ENCODE measurements at regions not wholly inside any gene's neighbourhood (a gene's known extent, or its start where the extent isn't known, plus 50 kb on each side); places are given as distances from the start of the nearest gene placed in this dataset.
A peak's percentile ranks its signal among the peaks of the same experiment; 100 is the strongest.

DNA sequence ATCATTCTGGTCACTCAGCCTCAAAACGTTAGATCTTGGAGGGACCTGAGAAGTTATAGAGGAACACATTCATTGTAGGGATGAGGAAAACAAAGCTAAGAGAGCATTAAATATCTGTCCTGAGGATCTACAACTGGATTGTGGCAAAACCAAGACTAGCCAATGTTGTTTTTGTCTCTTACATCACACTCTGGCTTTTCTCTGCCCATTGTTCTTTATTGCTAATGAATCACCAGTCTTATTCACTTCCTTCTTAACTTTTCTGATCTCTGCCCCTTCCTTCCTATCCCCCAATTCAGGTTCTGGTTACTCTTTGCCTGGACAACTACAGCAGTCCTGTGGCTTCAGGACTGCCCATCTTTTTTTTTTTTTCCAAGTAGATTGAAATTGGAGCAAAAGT, 57.0 kb upstream of the PREP start:
- H3K4me3 ChIP-seq (ENCODE audit: control insufficient read depth, low read depth, low read length): no peak overlapping the region
- peak; percentile 42 for DNase-seq (ENCODE audit: low read depth)
- TF ChIP-seq, protein P1, sequence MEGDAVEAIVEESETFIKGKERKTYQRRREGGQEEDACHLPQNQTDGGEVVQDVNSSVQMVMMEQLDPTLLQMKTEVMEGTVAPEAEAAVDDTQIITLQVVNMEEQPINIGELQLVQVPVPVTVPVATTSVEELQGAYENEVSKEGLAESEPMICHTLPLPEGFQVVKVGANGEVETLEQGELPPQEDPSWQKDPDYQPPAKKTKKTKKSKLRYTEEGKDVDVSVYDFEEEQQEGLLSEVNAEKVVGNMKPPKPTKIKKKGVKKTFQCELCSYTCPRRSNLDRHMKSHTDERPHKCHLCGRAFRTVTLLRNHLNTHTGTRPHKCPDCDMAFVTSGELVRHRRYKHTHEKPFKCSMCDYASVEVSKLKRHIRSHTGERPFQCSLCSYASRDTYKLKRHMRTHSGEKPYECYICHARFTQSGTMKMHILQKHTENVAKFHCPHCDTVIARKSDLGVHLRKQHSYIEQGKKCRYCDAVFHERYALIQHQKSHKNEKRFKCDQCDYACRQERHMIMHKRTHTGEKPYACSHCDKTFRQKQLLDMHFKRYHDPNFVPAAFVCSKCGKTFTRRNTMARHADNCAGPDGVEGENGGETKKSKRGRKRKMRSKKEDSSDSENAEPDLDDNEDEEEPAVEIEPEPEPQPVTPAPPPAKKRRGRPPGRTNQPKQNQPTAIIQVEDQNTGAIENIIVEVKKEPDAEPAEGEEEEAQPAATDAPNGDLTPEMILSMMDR (IDR thresholded peaks at IDR 0.05; ENCODE audit: control insufficient read depth, insufficient read depth, low read depth, low read length, missing control alignments): no peak

DNA sequence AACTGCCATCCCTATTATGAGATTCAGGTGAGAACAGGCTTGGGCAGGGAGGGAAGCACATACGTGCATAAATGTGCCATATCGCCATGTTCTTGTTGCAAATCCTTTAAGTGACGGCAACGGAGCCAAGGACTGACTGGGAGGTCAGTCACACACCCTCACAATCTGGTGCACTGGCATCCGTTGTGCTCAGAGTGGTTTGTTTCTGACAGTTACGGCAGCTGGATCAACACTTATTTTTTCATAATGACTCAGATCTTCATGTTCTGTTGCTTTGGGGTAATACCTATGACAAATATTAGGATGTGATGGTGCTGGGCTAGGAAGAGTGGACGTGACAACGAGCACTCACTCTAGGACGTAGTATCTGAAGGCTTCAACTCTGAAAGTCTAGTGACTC, 56.2 kb upstream of the PREP start:
- no peak for DNase-seq (ENCODE audit: low read depth)
- TF ChIP-seq, protein P1 (IDR thresholded peaks at IDR 0.05; ENCODE audit: control insufficient read depth, insufficient read depth, low read depth, low read length, missing control alignments): no peak
- H3K4me3 ChIP-seq (ENCODE audit: control insufficient read depth, low read depth, low read length): no peak overlapping the region

DNA sequence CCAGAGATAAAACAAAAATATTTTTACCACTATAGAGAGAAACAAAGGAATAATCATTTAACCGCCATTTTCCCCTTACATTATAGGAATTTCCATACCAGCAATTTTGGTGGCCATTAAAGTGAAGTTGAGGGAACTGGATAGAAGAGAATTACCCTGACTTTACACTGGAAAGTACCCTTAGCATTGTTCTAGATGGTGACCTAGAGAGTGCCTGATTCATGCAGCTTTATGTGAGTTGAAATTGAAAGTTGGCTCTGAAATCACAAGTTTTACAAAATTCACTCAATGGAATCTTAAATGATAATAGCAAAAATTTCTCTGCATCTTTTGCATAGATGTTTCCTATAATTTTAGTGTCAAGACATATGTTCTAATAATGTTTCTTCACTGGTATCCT, 55.7 kb upstream of the PREP start:
- DNase-seq (ENCODE audit: low read depth): no peak
- no peak overlapping the region for H3K4me3 ChIP-seq (ENCODE audit: control insufficient read depth, low read depth, low read length)
- TF ChIP-seq, protein P1 (IDR thresholded peaks at IDR 0.05; ENCODE audit: control insufficient read depth, insufficient read depth, low read depth, low read length, missing control alignments): no peak

DNA sequence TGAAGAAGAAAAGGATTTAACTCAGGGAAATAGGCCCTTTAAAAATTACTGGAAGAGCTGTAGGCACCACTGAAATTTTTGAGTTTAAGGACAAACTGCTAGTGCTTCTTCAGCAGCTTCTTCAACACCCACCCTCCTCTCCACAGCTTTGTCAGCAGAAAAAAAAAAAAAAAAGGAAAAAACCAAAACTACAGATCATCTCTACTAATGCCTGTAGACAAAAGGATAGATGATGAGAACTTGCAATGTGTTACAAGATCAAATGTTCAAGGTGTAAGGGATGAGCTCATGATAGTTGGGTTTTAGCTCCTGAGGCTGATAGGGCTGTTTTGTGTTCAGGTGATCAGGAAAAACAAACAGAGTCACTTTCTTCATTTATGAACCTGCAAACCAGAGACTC, 55.2 kb upstream of the PREP start:
- no peak overlapping the region for H3K4me3 ChIP-seq (ENCODE audit: control insufficient read depth, low read depth, low read length)
- TF ChIP-seq, protein P1 (IDR thresholded peaks at IDR 0.05; ENCODE audit: control insufficient read depth, insufficient read depth, low read depth, low read length, missing control alignments): no peak
- DNase-seq (ENCODE audit: low read depth): no peak

DNA sequence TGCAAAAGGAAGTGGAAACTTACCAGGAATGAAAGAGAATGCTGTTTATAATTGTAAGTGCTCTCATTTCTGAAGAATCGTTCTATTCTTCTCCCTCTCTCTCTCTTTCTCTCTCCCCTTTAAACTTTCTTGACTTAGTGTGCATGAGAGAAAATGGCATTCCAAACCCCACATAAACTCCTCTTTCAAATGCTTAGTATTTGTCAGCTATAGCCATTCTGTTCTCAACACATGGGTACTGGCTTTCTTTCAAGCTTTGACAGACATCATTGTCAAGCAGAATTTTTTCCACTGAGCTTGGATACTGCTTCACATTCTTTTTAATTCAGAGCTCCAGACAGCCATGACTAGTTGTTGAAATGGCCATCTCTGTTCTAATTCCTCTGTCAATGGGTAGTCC, 51.1 kb upstream of the PREP start:
- no peak overlapping the region for H3K4me3 ChIP-seq (ENCODE audit: control insufficient read depth, low read depth, low read length)
- TF ChIP-seq, protein P1 (IDR thresholded peaks at IDR 0.05; ENCODE audit: control insufficient read depth, insufficient read depth, low read depth, low read length, missing control alignments): no peak
- no peak for DNase-seq (ENCODE audit: low read depth)

DNA sequence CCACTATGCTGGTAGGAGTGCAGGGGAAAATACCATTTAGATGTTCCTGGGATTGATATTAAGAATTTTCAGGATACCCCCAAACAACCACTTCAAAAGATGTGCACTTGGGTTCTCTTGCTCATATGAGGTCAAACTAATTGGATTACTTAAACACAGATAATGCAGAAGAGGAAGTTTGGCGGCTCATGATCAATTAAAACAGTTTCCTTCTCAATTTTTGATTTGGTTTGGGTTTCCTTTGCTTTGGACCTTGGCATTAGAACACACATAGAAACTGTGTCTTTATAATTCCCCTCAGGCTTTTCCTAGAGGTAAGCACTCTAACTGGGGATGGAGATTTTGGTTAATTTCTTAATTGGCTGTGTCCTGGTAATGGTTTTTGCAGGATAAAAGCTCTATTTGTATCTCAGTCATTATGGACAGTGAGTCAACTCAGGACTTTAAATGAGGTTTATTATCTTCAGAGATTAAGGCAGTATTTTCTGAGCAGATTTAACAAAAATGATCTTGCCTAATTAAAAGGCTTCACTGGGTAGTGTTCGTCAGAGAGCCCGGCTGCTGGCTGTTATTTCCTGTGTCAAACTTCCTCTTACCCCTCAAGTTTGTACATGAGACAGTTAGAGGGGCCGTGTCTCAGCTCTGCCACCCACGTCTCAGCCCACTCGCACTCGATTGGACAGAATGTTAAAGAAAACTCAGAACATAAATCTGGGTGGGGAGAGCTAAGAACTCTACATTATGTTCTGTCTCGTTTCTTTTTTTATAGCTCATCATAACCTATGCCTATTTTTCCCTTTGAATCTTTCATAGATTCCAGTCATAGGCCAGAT, 50.3 kb upstream of the PREP start:
- TF ChIP-seq, protein P1 (IDR thresholded peaks at IDR 0.05; ENCODE audit: control insufficient read depth, insufficient read depth, low read depth, low read length, missing control alignments): no peak
- no peak for DNase-seq (ENCODE audit: low read depth)

More for the DNA sequence above, 50.3 kb upstream of the PREP start:
- no peak overlapping the region for H3K4me3 ChIP-seq (ENCODE audit: control insufficient read depth, low read depth, low read length)

Measured in AG09309 (cell line).